GM12878 (cell line): ENCODE measurements at regions not wholly inside any gene's neighbourhood (a gene's known extent, or its start where the extent isn't known, plus 50 kb on each side); places are given as distances from the start of the nearest gene placed in this dataset.
A peak's percentile ranks its signal among the peaks of the same experiment; 100 is the strongest.

ENCODE experiments used
- BCL3 ChIP-seq: IDR thresholded peaks from 2 replicates; pipeline ENCODE4 v1.6.1; 2011; ENCODE audit warnings: borderline replicate concordance, low read depth, mild to moderate bottlenecking, moderate library complexity, low read length; ENCODE audit not compliant: insufficient read depth, poor library complexity, severe bottlenecking
- CBFB ChIP-seq: IDR thresholded peaks from 2 replicates; pipeline ENCODE4 v1.6.1; 2016; ENCODE audit warnings: antibody characterized with exemption, low read depth
- CHD4 ChIP-seq: fragments of 200-600 bp; sonication (generic); IDR thresholded peaks from 2 replicates; pipeline ENCODE4 v1.6.1; 2016; ENCODE audit warnings: mild to moderate bottlenecking
- CREM ChIP-seq: IDR thresholded peaks from 2 replicates; pipeline ENCODE4 v1.6.1; 2014; ENCODE audit warnings: antibody characterized with exemption, low read depth
- CUX1 ChIP-seq: IDR thresholded peaks from 2 replicates; pipeline ENCODE4 v1.6.1; 2012; ENCODE audit warnings: improper control_type of control experiment, low read depth, low read length; ENCODE audit not compliant: insufficient replicate concordance
- E4F1 ChIP-seq: fragments of 450-650 bp; IDR thresholded peaks from 2 replicates; pipeline ENCODE4 v1.6.1; 2018; ENCODE audit warnings: borderline replicate concordance, mild to moderate bottlenecking; ENCODE audit not compliant: partially characterized antibody
- ELK1 ChIP-seq: IDR thresholded peaks from 2 replicates; pipeline ENCODE4 v1.6.1; 2012; ENCODE audit warnings: low read depth, low read length, improper control_type of control experiment
- HDGF ChIP-seq: fragments of 450-650 bp; IDR thresholded peaks from 2 replicates; pipeline ENCODE4 v1.6.1; 2016; ENCODE audit warnings: antibody characterized with exemption
- IKZF2 ChIP-seq, 2 experiments: fragments of 450-650 bp; IDR thresholded peaks; 2 replicates each; pipeline ENCODE4 v1.6.1; 2017; ENCODE audit warnings: mild to moderate bottlenecking in 2 of 2, moderate library complexity in 2 of 2
- KDM1A ChIP-seq: fragments of 200-600 bp; sonication (generic); IDR thresholded peaks from 2 replicates; pipeline ENCODE4 v1.6.1; 2016; ENCODE audit warnings: borderline replicate concordance
- NFYA ChIP-seq: IDR thresholded peaks from 2 replicates; pipeline ENCODE4 v1.6.1; 2011; ENCODE audit warnings: low read depth, mild to moderate bottlenecking, low read length, improper control_type of control experiment, borderline replicate concordance
- POLR2A ChIP-seq: IDR thresholded peaks from 2 replicates; pipeline ENCODE4 v1.6.1; 2011; ENCODE audit warnings: low read depth, mild to moderate bottlenecking, low read length
- TBL1XR1 ChIP-seq: IDR thresholded peaks from 2 replicates; pipeline ENCODE4 v1.6.1; 2012; ENCODE audit warnings: low read depth, low read length, improper control_type of control experiment
- ZNF592 ChIP-seq: fragments of 450-650 bp; IDR thresholded peaks from 2 replicates; pipeline ENCODE4 v1.6.1; 2017; ENCODE audit warnings: mild to moderate bottlenecking, moderate library complexity

GRCh38 chr13:97125810-97126738 is 96.1 kb upstream of the MBNL2 start (continued):
- TF ChIP-seq ZNF592 (no peak), TBL1XR1 (peak; percentile 71; the same call in 1 of the 2 replicates), KDM1A (no peak), CBFB (peak; percentile 20; the same call in 1 of the 2 replicates), CHD4 (no peak), E4F1 (no peak), BCL3 (no peak), CUX1 (no peak), CREM (peak; percentile 84; the same call in 1 of the 2 replicates), IKZF2 (IDR thresholded peaks at IDR 0.05) (peak; percentile 80 to 81), HDGF (no peak), ELK1 (no peak), NFYA (no peak), POLR2A (no peak)
